Activated CD4-positive, alpha-beta T cell treated with anti-CD3 and anti-CD28 coated beads, Interleukin-2, amount 50 U/mL, for 1 hour (primary cell): ENCODE measurements at regions not wholly inside any gene's neighbourhood (a gene's known extent, or its start where the extent isn't known, plus 50 kb on each side); places are given as distances from the start of the nearest gene placed in this dataset.
"Not testable (repeated sequence)": the region's sequence is repeated elsewhere in the genome, so short reads cannot be mapped to it uniquely, and the experiment has no call there.

Experiments used
- DNase-seq: peaks from one replicate; pipeline ENCODE4 v3.0.0-alpha.2; 2020

DNA sequence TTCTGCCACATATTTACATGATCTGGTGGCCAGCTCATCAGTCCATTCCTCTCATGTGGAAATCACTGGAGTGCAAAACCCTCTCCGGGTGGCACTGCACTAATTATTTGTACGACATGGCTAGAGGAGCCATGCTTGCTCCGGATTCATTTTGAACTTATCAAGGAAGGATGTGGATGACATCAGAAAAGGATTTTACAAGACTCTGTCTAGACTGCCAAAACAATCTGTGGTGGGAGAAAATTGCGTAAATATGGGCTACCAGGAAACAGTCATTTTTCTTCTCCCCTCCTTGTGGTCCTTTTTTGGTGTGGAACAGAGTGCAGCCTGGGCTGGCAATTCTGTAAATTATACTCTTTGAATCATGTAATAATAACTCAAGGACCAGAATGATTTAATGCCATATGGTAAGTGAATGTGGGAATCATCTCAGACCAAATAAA, 123.4 kb upstream of the IFNE start:
- DNase-seq = no peak

DNA sequence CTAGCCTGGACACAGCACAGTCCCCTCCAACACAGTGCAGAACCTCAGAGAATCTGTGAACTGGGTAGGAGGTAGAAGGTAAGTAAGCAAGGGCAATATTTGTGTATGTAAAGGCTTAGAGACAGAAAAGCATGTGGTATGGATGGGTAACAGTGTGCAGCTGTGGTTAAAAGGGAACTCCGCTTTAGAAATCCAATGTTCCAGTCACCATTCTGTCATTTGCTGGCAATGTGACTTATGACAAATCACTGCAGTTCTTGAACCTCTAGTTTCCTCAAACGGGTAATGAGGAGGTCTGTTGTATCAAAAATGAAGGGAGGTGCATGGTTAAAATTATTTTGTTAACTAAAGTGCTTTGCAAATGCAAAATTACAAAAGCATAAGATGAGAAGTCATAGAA, 125.5 kb upstream of the IFNE start:
- no peak for DNase-seq

DNA sequence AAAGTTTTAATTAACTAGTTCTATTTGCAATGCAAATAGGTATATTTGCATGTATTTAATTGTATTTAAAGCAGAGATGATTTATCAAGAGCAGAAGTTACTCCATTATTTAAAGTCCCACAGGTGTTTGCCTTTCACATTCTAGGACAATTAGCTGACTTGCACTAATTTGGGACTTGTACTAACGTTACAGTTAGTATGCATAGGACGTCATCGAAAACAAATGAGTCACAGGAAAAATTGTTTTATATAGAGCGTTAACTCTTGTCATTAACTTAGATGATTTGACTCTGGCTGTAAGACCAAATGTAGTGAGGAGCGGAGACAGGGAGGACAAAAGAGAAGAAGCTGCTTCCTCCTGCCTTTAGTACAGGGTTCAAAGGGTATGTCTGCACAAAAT, 126.1 kb upstream of the IFNE start:
- no peak for DNase-seq

DNA sequence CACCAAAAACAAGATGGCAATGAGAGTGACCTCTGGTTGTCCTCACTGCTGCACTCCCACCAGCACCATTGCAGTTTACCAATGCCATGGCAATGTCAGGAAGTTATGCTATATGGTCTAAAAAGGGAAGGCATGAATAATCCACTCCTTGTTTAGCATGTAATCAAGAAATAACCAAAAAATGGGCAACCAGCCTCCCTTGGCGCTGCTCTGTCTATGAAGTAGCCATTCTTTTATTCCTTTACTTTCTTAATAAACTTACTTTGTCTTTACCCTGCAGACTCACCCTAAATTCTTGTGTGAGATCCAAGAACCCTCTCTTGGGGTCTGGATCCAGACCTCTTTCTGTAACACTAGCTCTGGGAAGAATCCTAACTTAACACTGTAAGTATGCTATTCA, 127.4 kb upstream of the IFNE start:
- no peak for DNase-seq

DNA sequence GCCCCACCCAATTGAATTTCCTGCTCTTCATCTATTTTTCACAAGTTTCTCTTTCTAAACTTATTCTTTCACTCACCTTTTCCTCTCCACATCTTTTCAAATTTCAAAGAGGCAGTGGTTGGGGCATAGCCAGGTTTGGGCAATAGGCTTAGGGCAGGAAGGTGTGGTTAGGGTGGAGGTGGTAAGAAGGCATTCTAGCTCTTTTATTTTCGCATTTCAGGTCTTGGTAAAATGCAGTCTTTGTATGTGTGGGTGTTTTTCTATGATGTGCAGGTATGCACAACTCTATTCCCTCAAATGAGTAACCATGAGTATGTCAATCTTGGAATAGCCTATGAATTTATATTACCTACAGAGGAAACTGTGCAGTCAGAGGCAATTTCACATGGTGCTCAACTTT, 129.8 kb upstream of the IFNE start:
- no peak for DNase-seq

DNA sequence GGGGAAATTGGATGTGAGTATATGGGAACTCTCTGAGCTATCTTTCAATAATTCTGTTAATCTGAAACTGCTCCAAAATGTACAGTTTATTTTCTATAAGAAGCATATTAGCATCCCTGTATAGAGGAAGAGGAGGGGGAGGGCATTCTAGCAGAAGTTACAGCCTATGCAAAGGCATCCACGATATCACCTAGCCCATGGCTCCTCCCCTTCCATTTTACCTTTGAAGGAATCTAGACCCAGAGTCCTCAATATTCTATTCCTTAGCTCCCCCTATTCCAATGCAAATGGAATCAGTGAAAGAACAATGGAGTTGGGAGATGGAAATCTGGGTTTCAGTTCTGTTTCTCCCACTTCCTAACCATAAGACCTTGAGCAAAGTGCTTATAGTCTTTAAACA, 132.9 kb upstream of the IFNE start:
- DNase-seq = no peak

DNA sequence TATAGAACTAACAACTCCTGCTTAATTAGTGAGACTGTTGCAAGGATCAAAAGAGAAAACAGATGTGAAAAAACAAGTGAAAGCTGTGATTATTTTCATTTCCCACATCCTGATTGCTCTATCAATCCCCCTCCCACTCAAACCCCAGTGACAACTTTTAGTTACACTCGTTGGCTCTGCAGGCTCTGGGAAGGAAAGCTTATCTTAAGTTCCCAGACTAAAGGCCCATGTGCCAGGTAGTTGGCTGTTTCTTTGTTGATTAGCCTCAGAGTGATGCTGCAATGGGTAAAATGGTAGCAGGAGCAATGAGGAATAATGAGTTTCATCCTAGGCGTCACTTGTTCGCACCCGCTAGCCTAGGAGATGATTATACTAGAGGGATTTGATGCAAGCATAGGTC, 133.3 kb upstream of the IFNE start:
- no peak for DNase-seq

DNA sequence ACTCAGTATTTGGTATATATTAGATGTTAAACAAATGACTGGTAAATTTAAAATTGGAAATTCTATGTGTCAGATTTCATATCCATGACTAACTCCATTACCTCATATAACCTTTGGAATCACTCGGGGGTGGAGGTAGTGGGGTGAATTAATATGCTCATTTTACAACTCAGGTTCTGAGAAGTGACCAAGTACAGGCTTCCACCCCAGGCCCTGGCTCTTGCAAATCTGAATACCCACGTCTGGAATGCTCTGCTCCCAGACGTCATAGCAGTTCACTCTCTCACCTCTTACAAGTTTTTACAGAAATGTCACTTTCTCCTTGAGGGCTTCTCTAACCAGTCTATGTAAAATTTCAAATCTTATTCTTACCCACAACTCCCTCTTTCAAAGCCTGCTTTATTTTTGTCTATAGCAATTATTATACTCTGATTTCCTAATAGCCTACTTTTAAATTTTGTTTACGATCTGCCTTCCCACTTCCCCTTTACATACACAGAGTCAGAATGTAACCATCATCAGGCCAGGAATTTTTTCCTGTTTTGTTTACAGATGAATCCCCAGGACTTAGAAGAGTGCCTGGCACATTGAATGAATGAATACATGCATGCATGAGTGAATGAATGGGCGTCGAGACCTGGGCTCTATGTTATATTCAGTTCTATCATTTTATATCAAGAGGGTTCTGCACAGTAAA, 134.1 kb upstream of the IFNE start:
- DNase-seq = no peak

DNA sequence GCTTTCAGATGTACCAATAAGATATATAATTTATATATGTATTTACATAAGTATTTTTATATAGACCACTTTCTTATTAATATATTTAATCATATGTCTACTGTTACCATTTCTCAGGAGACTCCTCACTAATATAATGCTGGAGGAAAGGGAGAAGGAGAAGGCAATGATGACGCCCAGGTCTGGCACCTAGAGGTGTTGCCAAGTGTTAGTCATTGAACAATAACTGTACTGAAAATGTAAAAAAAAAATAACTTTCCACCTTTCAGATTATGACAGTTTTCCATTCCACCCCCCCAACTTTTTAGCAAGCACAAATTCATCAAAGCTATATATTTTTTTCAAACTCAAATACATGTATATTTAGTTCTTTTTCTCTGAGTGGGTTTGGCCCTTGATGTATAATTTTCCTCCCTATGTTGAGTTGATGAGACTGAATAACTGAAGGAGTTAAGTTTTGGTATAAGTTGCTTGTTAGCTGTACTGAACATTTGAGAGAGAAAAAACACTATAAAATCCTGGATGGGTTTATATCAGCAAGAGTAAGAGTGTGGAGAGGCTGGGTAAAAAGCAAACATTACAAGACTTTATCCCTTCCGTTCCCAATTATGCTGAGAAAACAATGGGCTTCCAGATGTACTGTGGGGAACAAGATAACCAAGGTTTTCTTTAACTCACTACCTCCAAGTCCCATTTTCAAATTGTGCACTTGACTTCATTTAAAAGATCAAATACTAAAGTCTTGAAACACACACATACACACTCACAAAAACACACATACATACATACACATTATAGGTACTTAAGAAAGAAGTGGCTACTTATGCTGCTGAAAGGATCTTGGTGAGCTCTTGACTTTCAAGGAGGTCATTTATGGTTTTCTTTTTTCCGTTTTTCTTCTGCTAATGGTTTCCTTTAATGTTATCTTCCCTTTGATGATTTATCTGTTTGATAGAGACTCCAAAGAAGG, 142.8 kb upstream of the IFNE start:
- no peak for DNase-seq

DNA sequence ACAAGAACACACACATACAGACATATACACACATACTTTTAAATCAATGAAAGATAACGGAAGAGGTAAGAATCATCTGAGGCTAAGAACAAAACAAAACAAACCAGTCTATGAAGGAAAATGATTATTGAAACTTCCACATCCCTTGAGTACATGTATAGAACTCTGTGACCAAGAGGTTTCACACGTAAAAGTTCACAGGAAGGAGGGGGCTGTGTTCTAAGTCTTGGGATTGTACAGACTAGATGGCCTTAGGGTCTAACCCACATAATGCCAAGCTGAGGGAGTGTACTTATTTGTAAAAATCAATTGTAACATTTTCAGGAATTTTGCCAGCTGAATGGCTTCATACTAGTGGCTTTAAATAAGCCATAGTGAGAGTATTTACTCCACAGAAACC, 144.4 kb upstream of the IFNE start:
- no peak for DNase-seq

DNA sequence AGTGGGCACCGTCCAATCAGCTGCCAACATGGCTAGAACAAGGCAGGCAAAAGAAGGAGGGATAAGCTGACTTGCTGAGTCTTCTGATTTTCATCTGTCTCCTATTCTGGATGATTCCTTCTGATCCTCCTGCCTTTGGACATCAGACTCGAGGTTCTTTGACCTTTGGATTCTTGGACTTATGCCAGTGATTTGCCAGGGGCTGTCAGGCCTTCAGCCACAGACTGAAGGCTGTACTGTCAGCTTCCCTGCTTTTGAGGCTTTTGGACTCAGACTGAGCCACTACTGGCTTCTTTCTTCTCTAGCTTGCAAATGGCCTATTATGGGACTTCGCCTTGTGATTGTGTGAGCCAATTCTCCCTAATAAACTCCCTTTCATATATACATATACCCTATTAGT, 146.8 kb upstream of the IFNE start:
- not testable (repeated sequence) for DNase-seq

DNA sequence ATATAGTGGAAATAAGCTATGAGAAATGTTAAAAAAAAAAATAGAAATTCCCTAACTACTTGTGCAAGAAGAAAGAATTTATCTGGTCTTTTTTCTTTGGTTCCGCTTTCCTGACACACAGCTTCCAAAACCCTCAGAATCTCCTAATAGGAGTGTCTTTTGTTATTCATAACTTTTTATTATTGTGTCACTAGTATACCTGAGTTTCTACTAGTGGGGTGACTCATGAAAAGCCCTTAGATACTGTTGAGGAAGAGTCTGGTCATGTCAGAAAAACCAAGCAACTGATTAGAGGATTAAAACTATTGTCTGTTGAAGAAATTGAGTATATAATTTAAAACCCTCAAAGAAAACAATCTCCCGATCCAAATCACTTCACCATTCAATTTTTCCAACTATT, 152.8 kb upstream of the IFNE start:
- DNase-seq = no peak

DNA sequence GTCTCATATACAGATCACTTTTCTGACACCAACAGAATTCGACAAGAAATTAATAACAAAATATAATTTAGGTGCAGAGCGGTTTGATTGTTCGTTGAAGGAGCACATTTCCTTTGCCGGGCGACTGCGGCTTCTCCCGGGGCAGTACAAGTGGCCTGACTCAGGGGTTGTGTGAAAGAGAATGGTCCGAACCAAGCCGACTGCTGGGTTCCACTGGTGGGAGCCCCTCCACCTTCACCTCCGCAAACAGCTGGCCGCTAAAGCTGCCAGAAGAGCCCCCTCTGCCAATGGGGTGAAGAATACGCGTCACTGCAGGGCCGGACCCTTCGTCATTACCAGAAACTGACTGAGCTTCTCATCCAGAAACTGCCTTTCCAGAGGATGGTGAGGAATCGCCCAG, 156.0 kb upstream of the IFNE start:
- no peak for DNase-seq

DNA sequence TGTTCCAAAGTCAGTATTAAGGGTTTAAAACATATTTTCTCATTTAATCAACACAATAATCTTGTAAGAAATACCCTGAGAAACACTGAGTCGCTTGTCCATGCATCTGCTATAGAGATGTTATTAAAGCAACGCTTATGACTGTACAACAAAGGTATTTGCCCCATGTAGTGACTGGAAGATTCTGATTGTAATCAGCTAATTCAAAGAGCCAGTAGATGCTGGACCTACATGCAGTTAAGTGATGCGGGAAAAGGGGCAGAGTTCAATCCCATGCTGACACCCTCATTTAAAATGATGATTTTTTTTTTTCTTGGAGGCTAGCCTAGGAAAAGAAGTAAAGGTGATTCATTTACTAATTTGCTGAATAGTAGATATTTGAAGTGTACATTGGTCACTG, 149.3 kb upstream of the MTAP start:
- no peak for DNase-seq

DNA sequence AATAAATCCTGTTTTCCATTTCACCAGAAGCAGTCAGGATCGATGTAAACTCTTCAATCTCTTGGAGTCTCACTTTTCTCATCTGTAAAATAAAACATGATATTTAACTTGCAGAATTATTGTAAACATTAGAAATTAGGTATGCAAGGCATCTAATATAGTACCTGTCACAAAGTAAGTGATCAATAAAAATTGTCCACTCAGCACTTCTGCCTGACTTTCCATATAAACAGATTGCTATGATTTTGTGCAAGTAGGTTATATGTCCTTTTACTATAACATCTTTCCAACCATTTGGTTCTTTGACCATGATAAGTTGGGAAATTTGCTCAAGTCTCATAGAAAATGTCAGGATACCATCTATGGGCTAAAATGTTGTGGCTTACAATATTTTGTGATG, 148.8 kb upstream of the MTAP start:
- DNase-seq = no peak

DNA sequence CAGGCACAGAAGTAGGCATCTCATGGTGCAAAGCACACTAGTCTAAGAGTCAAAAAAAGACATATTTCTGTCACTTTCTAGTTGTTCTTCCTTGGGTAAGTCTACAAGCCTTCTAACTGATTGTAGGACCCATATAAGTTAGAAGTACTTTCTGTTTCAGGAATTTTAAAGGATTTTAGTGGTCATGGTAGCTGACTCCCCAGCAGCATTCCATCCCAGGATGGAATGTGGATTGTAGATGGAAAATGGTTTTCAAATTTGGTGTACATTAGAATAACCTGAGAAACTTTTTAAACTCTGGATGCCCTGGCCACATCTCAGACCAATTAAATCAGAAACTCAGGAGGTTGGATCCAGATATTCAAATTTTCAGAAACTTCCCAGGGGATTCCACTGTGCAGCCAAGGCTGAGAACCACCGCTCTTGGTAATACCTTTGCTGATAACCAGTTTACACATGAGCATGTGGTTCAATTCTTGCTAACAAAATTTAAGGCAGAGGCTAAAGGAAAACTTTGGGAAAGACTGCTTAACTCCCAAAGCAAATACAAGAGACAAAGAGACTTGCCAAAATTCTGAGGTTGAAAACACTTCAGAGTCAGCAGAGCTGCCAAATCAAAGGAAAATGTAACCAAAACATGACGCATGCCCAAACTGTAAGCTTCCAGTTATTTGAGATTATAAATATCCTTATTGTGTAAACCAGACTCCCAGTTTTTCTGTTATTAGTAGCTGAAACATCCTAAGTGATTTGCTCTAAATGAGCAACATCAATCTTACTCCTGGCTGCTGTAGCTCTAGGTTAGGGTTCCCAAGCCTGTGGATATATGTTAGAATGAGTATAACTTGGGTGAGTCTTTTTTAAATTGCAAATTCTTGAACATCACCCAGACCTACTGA, 145.4 kb upstream of the MTAP start:
- DNase-seq = no peak

DNA sequence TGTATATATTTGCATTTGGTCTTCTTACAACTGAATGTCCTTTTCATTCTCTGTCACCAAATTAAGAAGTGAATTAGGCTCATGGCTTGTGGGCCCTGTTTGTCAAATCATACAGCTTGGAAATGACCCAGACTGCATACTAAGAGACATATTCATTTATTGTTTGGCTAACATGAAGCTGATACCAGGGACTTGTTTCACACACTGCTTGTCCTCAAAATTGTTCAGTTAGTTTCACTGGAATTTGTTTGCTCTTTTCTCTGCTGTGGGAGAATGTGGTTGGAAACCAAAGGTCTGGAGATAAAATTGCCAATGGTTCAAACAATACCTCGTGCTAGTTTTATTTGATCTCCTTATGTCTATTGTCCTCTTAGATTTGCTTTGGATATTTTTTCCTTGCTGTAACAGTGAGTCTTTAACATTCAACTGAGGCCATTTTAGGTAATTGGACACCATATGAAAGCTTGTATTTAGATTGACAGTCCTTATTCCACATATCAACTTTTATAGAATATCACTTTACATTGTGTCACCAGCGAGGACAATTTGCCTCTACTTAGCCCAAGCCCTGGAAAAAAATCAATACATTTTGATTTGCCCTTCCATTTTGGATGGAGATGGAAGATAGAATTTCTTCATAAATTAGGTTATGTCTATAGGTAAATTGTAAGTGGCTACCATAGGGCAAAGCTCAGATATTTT, 144.3 kb upstream of the MTAP start:
- no peak for DNase-seq

DNA sequence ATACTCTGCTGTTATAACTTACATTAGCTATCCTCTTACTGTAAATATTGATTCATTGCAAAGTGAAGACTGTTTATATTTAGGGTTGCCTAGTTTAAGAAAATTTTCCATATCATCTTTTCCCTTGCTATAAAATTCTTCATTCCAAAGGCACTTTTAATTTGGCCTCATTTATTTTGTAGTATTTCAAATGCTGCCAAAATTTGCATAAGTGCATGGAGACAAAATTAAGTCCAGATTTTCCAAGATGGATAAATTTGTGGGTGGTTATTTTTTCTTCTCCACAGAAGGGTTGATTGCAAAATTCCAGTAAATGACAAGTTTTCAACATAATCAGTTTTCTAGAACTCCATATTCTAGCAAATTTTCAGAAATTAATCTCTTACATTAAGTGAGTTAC, 141.5 kb upstream of the MTAP start:
- DNase-seq = no peak

DNA sequence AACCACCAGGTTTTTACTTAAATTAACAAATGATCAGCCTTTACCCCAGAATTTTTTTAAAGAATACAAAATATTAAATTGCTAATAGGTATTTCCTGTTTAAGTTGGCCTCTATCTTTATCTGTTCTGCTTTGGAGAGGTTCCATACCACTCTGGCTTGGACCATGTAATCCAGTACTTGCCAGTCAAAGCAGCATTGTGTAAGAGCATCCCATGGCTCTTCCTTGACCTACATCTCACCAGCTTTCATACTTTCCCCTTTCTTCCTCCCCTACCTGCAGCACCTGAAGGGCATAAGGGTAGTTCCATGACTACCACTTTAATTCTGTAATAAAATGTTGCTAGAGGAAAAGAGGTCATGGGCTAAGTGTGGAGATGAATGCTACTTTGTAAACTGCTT, 140.8 kb upstream of the MTAP start:
- DNase-seq = no peak

DNA sequence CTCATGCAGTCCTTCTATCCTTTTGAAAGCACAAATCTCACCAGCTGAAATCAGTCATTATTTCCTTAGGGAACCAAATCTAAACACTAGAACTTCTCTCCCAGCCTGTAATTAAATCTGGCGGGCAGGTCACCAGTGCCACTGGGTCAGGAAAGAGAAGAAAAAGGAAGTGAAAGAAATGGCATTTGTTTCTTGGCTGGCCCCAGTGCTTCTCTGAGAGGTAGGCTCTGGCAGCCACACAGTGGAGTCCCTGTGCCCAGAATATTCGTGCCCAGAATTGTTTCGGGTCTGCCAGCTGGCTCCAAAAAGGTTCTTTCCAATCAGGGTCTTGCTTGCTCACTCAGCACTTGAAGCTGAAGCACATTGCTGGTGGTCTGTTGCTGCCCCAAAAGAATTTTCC, 133.9 kb upstream of the MTAP start:
- DNase-seq = no peak

DNA sequence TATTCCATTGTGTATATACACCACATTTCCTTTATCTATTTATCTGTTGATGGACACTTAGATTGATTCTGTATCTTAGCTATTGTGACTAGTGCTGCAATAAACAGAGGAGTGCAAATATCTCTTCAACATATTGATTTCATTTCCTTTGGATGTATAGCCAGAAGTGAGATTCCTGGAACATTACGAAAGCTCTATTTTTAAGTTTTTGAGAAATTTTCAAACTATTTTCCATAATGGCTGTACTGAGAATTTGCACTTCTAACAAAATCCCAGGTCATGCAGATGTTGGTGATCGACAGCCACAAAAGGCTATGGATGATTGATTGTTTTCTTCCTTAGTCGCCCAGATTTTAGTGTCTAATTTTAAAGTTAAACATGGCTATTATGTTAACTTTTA, 132.7 kb upstream of the MTAP start:
- DNase-seq = no peak

DNA sequence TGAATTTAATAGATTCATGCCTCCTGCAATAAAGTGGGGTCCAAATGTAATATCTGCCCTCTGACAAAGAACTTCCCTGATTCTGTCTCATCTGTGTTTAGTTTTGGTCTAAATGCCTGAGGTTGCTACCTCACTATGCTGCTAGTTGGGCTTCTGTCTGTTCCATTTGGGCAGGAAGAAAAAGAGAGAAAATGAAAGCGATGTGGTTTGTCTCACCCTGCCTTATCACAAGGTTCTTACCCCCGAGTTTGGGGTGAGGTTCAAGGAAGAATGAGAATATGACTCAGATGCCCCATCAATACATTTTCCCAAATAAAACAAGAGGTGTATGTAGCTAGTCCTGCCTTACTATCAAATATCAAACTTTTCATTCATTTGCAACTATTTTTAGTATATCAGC, 132.1 kb upstream of the MTAP start:
- no peak for DNase-seq

DNA sequence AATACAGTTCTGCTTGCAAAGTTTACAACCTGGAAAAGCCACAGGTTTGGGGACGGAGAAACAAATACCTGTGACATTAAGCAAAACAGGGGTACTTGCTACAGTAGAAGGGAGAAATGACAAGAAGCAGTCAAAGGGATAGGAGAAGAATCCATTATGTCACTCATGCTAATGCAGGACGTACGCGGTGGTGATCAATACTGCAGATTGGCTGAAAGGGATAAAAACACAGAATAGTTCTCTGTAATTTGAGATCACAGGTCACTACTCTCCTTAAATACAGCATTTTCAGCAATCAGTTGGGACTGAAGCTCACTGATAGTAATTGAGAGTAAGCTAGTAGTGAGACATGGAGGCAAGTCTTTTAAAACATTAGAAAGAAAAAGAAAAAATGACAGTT, 130.3 kb upstream of the MTAP start:
- no peak for DNase-seq
